ENCODE measurements at regions not wholly inside any gene's neighbourhood (a gene's known extent, or its start where the extent isn't known, plus 50 kb on each side); places are given as distances from the start of the nearest gene placed in this dataset.
"Not testable (repeated sequence)": the region's sequence is repeated elsewhere in the genome, so short reads cannot be mapped to it uniquely, and the experiment has no call there.

DNA sequence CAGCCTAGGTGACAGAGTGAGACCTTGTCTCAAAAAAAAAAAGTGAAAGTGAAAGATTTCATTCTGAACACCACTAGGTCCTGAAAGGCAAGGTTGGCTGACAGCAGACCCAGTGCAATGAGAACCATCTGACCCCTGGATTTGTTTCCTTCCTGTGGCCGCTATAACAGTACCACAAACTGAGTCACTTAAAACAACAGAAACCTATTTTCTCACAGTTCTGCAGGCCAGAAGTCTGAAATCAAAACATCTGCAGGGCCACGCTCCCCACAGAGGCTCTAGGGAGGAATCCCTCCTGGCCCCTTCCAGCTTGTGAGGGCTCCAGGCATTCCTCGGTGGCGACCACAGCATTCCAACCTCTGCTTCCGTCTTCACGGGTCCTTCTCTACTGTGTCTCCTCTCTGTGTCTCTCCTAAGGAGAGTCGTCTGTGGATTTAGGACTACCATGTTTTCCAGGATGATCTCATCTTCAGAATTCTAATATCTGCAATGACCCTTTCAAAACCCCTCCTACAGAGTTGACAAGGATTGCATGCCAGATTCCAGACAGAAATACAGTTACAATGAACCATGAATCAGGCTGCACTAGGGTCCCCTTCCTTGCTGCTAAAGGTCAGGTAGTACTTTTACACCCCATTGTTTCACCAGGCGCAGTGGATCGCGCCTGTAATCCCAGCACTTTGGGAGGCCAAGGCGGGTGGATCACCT lies 78.0 kb upstream of the ADGRL1 start:
- not testable (repeated sequence) for DNase-seq

GRCh38 chr19:14279270-14279669 lies 73.3 kb upstream of the ADGRL1 start:
- DNase-seq, result not testable (repeated sequence)

DNA sequence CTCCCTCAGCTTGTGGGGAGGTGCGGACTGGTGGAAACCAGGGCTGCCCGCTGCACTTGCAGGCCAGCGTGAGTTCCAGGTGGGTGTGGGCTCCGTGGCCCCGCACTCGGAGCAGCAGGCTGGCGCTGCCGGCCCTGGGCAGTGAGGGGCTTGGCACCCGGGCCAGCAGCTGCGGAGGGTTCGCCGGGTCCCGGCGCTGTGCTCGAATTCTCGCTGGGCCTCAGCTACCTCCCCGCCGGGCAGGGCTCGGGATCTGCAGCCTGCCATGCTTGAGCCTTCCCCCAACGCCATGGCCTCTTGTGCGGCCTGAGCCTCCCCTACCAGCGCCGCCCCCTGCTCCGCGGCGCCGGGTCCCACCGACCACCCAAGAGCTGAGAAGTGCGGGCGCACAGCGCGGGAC lies 71.6 kb upstream of the ADGRL1 start:
- DNase-seq, result no peak

GRCh38 chr19:14275823-14276222 lies 69.9 kb upstream of the ADGRL1 start:
- DNase-seq, result not testable (repeated sequence)

GRCh38 chr19:14272623-14273022 lies 66.7 kb upstream of the ADGRL1 start:
- no peak for DNase-seq

DNA sequence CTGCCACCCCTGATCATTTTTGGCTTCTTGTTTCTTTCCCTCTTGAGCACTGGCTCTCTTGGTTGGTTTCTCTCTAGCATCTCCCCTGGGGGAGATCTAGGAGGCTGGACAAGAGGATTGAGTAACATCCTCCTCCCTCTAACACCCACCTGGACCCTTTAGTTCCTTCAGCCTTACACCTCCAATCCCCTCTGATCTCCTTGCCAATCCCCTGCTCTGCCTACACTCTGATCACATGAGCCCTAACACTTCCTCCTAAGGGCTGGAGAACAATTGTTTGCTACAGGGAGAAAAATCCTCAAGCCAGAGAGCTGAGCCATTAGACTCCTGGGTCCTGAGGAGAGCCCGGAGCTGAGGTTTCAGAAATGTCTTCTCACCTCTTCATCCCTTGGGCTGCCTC lies 65.9 kb upstream of the ADGRL1 start:
- peak; percentile 64 for DNase-seq

DNA sequence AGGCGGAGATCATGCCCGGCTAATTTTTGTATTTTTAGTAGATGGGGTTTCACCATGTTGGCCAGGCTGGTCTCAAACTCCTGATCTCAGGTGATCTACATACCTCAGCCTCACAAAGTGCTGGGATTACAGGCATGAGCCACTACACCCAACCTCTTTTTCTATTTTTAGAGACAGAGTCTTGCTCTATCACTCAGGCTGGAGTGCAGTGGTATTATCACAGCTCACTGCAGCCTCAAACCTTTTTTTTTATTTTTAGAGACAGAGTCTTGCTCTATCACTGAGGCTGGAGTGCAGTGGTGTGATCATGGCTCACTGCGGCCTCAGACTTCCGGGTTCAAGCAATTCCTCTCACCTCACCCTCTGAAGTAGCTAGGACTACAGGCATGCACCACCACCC lies 64.6 kb upstream of the ADGRL1 start:
- not testable (repeated sequence) for DNase-seq

- no peak for DNase-seq
These were observed 61.3 kb upstream of the ADGRL1 start for GRCh38 chr19:14267224-14267741.

- not testable (repeated sequence) for DNase-seq
These were observed 60.2 kb upstream of the ADGRL1 start for GRCh38 chr19:14266208-14266607.

DNA sequence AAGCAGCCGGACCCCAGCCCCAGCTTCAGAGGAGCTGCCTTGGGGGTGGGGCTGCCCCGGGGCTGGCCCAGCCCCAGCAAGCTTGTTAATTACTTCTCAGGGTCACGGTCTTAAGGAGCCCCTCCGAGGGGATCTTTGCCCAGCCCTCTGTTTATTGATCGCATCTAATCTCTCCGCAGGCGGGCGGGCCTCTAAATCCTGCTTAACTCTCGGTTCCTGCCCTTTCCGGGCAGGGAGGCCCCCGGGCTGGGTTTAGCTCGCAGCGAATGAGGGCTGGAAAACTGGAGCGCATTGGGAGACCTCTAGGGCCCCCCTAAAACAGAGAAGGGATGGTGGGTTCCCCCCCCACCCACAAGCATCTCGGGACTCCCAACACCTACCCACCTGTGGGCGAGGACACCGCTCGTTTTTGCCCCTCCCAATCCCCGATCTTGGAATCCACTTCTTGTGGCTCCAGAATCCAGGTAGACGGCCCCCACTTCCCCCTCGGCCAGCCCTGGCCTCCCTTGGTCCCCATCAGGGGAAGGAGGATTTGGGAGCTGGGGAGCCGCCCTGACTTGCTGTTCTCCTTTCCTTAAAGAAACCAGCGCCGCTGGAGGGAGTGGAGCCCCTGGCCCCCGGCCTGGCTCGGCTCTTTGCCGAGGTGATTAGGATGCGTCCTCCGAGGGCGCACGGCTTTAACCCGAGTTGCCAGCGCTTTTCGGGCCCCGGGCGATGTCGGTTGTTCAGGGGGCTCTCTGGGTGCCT lies 59.5 kb upstream of the ADGRL1 start:
- peak; percentile 97 for DNase-seq

DNA sequence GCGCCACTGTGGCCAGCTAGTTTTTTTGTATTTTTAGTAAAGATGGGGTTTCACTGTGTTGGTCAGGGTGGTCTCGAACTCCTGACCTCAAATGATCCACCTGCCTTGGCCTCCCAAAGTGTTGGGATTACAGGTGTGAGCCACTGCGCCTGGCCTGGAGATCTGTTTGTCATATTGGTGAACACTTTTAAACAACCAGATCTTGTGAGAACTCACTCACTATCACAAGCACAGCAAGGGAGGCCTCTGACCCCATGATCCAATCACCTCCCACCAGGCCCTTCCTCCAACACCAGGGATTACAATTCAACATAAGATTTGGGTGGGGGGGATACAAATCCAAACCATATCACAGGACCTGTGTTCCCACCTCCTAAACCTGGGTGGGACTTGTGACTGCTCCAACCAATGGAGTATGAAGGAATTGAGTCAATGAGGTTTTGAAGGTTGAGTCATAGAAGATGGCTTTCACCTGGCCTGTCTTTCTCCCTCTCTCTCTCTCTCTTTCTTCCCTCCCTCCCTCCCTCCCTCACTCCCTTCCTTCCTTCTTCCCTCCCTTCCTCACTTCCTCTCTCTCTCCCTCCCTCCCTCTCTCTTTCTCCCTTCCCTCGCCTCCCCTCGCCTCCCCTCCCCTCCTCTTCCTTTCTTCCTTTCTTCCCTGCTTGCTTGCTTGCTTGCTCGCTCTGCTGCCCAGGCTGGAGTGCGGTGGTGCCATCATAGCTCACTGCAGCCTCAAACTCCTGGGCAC lies 50.1 kb upstream of the ADGRL1 start:
- peak; percentile 53 for DNase-seq

Measured in NCI-H82 (cell line).